ENCODE measurements at regions not wholly inside any gene's neighbourhood (a gene's known extent, or its start where the extent isn't known, plus 50 kb on each side); places are given as distances from the start of the nearest gene placed in this dataset.
"Not testable (repeated sequence)": the region's sequence is repeated elsewhere in the genome, so short reads cannot be mapped to it uniquely, and the experiment has no call there.

DNA sequence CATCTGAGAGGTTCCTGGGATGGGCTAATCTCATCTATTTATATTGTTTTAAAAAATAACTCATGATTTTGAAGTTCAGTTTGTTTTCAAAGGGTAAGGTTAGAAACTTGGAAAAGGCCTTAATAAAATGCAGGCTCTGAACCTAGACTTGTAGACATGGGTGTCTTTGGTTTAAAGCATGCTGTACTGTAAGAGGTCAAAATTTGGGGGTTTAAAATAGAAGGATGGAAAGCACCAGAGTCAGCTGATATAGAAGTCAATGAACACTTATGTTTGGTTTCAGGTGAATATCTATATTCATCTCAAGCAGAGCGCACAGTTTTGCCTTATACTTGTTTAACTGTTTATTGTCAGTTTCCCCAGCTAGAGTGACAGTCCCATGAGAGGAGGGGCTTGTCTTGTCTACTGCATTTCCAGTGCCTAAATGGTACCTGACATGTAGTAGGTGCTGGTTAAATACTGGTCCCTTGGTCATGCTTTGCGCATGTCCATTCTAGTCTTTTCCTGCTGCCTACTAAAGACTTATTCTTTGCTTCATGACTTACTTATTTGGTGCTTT lies 112.3 kb upstream of the DTNBP1 start:
- DNase-seq (ENCODE audit: low read depth in 2 of 2), result no peak

GRCh38 chr6:15773806-15774410 lies 111.1 kb upstream of the DTNBP1 start:
- no peak for DNase-seq (ENCODE audit: low read depth in 2 of 2)

DNA sequence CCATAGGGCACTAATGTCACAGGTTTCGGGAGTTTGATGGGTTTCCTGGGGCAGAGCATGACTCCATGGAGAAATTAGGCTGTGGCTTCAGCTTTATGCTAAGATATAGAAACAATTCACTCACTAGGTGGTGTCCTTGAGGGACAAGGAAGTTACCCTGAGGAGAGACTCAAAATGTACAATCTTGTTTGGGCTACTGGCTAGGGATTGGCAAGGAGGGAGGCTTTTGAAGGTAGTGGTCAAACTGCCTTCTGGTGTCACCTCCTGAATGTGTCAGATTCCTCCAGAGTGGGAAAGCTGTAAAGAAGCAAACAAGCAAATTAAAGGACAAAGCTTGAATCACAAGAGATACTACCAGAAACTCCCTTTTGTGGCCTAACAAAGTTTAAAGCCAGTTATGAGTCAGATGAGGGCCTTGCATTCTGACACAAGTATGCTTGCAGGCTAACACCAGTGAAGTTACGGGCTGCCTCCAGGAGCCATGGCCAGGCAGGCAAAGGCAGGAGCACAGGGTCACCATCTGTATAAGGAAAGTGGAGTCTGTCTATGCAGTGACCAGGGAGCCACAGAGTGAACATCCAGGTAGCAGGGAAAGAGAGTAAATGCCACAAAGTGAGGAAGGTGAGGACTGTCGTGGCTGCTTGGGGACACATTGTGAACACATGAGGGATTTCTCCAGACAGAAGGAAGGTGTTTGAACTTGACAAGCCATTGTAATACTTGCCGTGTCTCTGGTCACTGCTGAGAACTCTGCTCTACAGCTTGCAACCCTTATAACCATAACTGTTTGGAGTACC lies 107.7 kb upstream of the DTNBP1 start:
- no peak for DNase-seq (ENCODE audit: low read depth in 2 of 2)

- DNase-seq (ENCODE audit: low read depth in 2 of 2), result no peak
Observed at GRCh38 chr6:15769511-15770018, 106.7 kb upstream of the DTNBP1 start.

- DNase-seq (ENCODE audit: low read depth in 2 of 2), result no peak
Observed at GRCh38 chr6:15768999-15769398, 106.2 kb upstream of the DTNBP1 start.

- DNase-seq (ENCODE audit: low read depth in 2 of 2), result peak in 1 of 2 donors; percentile 17
Observed at GRCh38 chr6:15763837-15764236, 101.0 kb upstream of the DTNBP1 start.

- DNase-seq (ENCODE audit: low read depth in 2 of 2), result no peak
Observed at GRCh38 chr6:15763364-15763763, 100.5 kb upstream of the DTNBP1 start.

GRCh38 chr6:15761045-15761502 lies 98.2 kb upstream of the DTNBP1 start:
- DNase-seq (ENCODE audit: low read depth in 2 of 2), result no peak

- DNase-seq (ENCODE audit: low read depth in 2 of 2), result no peak
Observed at GRCh38 chr6:15758631-15759215, 95.9 kb upstream of the DTNBP1 start.

- no peak for DNase-seq (ENCODE audit: low read depth in 2 of 2)
Observed at GRCh38 chr6:15755526-15755925, 92.7 kb upstream of the DTNBP1 start.

GRCh38 chr6:15754706-15755079 lies 91.9 kb upstream of the DTNBP1 start:
- no peak for DNase-seq (ENCODE audit: low read depth in 2 of 2)

DNA sequence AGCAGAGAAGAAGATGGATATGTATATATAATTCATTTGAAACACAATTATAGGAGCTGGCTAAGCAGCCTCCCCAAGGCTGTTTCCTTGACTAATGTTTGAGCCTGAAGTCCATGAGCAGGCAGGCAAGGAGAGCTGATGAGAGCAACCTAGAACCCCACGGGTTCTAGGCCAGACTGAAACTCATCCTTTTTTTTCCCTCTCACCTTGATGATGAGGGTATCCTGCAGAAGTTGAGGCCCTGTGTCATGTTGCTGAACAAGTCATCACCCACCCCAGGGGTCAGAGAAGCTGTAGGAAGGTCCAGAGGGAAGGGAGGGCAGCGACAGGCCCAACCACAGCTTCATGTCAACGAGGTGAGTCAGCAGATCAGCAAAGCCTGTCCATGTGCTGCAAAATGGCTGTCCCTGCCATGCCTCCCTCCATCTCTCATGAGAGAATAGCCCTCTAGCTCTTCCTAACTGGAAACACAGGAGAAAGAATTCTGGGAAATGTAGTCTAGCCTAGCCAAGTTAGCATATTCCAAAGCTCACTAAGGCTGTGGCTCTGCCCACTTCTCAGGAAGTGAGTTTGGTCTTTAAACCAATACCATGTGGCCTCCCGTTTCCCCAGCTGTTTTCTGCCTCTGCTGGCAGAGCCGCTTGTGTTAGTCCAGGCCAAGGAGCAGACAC lies 91.3 kb upstream of the DTNBP1 start:
- no peak for DNase-seq (ENCODE audit: low read depth in 2 of 2)

GRCh38 chr6:15752820-15753219 lies 90.0 kb upstream of the DTNBP1 start:
- no peak for DNase-seq (ENCODE audit: low read depth in 2 of 2)

DNA sequence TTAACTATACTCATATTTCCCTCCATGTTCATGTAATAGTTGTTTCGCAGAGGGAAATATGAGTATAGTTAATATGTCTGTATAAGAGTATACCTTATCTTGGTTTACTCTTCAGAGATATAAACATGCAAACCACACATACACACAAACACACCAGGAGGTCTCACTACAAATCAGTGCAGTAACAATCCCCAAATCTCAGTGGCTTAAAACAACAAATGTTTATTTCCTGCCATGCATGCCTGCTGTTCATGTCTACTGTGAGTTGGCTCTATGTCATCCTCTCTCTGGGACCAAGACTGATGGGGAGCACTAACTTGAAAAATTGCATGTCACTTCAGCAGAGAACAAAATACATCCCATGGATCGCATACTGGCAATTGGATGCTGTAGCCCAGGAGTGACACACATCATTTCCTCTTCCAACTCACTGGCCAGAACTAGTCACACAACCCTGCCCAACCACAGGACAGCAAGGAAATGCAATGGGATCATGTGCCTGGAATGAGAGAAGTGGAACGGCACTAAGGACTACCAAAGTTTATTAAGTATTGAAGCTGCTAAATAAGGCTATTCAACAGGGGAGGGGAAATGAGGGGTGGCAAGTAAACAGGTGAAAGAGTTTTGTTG lies 89.0 kb upstream of the DTNBP1 start:
- no peak for DNase-seq (ENCODE audit: low read depth in 2 of 2)

DNA sequence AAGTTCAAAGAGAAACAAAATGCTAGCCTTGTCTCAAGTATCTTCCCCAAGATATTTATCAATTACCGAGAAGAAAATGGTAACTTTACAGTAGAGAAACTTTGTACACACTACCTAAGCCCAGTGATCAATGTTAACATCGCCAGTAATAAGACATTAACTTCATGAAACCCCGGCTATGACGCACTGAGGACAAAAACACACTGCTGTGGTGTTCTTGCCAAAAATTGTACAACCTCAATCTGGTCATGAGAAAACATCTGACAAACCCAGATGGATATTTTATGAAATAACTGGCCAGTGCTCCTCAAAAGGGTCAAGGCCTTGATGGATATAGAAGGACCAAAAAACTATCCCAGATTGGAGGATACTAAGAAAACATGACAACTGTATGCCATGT lies 85.5 kb upstream of the DTNBP1 start:
- DNase-seq (ENCODE audit: low read depth in 2 of 2), result no peak

GRCh38 chr6:15747354-15747883 lies 84.6 kb upstream of the DTNBP1 start:
- DNase-seq (ENCODE audit: low read depth in 2 of 2), result no peak

DNA sequence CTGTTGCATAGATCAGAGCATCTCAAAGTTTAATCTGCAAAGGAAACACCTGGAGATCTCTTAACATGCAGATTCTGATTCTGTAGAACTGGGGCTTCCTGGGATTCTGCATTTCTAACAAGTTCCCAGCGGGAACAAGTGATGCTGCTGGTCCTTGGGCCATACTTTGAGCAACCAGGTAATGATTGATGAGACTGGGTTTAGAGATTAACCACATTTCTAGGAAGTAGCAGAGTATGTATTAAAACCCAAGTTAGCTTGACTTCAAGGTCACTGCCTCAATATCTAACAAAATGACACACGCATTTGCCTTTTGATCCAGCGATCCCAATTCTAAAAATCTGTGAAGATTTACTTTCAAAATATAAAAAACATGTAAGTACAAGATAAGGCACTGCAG lies 83.0 kb upstream of the DTNBP1 start:
- no peak for DNase-seq (ENCODE audit: low read depth in 2 of 2)

DNA sequence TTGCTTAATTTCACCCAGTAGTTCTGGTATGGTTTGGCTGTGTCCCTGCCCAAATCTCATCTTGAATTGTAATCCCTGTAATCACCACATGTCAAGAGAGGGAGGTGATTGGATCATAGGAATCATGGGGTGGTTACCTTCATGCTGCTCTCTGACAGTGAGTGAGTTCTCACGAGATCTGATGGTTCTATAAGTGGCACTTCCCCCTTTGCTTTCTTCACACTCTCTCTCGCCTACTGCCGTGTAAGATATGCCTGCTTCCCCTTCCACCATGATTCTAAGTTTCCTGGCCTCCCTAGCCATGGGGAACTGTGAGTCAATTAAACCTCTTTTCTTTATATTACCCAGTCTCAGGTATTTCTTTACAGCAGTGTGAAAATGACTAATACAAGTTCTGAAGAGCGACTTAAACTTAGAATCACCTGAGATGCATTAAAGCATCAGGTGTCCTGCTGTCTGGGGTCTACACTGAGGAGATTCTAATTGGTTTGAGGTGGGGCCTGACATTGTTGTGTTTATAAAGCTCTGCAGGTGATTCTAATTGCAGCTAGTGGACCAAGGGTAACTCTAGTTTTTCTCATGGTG lies 82.1 kb upstream of the DTNBP1 start:
- no peak for DNase-seq (ENCODE audit: low read depth in 2 of 2)

DNA sequence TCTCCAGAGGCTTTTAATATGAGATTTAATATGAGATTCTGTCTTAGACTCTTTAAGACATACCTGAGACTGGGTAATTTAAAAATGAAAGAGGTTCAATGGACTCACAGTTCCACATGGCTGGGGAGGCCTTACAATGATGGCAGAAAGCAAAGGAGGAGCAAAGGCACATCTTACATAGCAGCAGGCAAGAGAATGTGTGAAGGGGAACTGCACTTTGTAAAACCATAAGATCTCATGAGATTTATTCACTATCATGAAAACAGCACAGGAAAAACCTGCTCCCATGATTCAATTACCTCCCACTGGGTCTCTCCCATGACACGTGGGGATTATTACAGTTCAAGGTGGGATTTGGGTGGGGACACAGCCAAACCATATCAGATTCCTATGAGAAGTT lies 79.2 kb upstream of the DTNBP1 start:
- not testable (repeated sequence) for DNase-seq (ENCODE audit: low read depth in 2 of 2)

- no peak for DNase-seq (ENCODE audit: low read depth in 2 of 2)
Observed at GRCh38 chr6:15741405-15741804, 78.6 kb upstream of the DTNBP1 start.

- DNase-seq (ENCODE audit: low read depth in 2 of 2), result no peak
Observed at GRCh38 chr6:15739867-15740266, 77.0 kb upstream of the DTNBP1 start.

All from dermis microvascular lymphatic vessel endothelial cell (primary cell).